ENCODE measurements at regions not wholly inside any gene's neighbourhood (a gene's known extent, or its start where the extent isn't known, plus 50 kb on each side); places are given as distances from the start of the nearest gene placed in this dataset.

- no peak overlapping the region for H3K4me3 Mint-ChIP-seq
- no peaks in the 10 kb centered on the region for H3K27me3 Mint-ChIP-seq
- H3K9me3 Mint-ChIP-seq, result no peaks in the 10 kb centered on the region
- POLR2A ChIA-PET, result no interaction called here
- CTCF ChIA-PET, result no interaction called here
- H3K4me1 Mint-ChIP-seq, result peaks cover 4% of the 10 kb centered on the region
- no peaks in the 10 kb centered on the region for H3K36me3 Mint-ChIP-seq (ENCODE audit: low read depth)
- no peak for DNase-seq
- no peak overlapping the region for H3K27ac Mint-ChIP-seq
Measured at GRCh38 chr12:91851741-91852477, 293.7 kb downstream of the BTG1 start.

- no peaks in the 10 kb centered on the region for H3K36me3 Mint-ChIP-seq (ENCODE audit: low read depth)
- ChIA-PET CTCF (no interaction called here), POLR2A (no interaction called here)
- peaks cover 12% of the 10 kb centered on the region for H3K9me3 Mint-ChIP-seq
- H3K4me3 Mint-ChIP-seq, result no peak overlapping the region
- H3K27me3 Mint-ChIP-seq, result no peaks in the 10 kb centered on the region
- DNase-seq, result no peak
- no peaks in the 10 kb centered on the region for H3K4me1 Mint-ChIP-seq
- H3K27ac Mint-ChIP-seq, result no peak overlapping the region
Measured at GRCh38 chr12:91846466-91847055, 299.1 kb downstream of the BTG1 start.

- Mint-ChIP-seq H3K4me1 (no peaks in the 10 kb centered on the region), H3K27ac (no peak overlapping the region), H3K36me3 (ENCODE audit: low read depth) (no peaks in the 10 kb centered on the region), H3K27me3 (no peaks in the 10 kb centered on the region), H3K9me3 (peaks cover 12% of the 10 kb centered on the region), H3K4me3 (no peak overlapping the region)
- ChIA-PET POLR2A (no interaction called here), CTCF (interaction anchor here (1.0 kb wide), 1 partner anchor 34 kb away, joined by 3 read pairs; no protein-coding TSS in a partner anchor)
- no peak for DNase-seq
Measured at GRCh38 chr12:91845365-91845764, 300.3 kb downstream of the BTG1 start.

GRCh38 chr12:91841822-91842221, 303.8 kb downstream of the BTG1 start:
- Mint-ChIP-seq H3K9me3 (peaks cover 12% of the 10 kb centered on the region), H3K4me1 (no peaks in the 10 kb centered on the region), H3K27ac (no peak overlapping the region), H3K36me3 (ENCODE audit: low read depth) (no peaks in the 10 kb centered on the region), H3K4me3 (no peak overlapping the region), H3K27me3 (no peaks in the 10 kb centered on the region)
- DNase-seq, result no peak
- ChIA-PET POLR2A (no interaction called here), CTCF (no interaction called here)

DNA sequence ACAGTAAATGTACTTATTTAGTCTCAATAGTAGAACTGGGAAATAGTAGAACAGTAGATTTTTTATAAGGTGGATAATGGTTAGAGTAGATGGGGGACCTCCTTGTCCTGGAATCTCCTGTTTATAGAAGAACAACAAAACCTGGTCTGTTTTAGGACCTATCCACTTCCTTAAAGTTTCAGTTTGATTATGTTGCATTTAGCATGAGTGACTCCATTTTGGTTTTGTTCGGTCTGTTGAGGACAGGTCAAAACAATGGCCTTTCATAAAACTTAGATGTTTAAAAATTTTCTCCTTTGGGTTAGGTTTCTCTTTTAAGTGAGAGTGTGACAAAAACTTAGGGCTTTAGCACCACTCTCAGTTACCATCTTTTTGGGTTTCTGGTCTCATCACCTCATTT, 308.9 kb downstream of the BTG1 start:
- ChIA-PET POLR2A (no interaction called here), CTCF (no interaction called here)
- Mint-ChIP-seq H3K27ac (no peak overlapping the region), H3K4me3 (no peak overlapping the region), H3K36me3 (ENCODE audit: low read depth) (no peaks in the 10 kb centered on the region), H3K4me1 (no peaks in the 10 kb centered on the region), H3K9me3 (no peaks in the 10 kb centered on the region), H3K27me3 (no peaks in the 10 kb centered on the region)
- DNase-seq, result no peak

DNA sequence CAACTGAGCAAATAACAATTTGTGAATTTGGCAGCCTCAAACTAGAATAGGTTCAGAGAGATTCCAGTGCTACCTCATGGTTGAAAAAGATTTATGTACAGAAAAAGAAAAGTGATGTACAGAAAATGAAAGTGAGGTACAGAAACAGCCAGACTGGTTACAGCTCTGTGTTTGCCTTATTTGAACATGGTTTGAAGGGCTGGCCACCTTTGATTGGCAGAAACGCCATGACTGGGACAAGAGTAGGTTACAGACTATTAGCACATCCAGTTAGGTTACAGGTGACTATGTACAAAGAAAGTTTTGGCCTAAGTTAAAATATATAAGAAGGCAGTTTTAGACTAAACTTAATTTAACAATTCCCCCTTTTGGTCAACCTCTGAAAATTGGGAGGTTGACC, 309.4 kb downstream of the BTG1 start:
- H3K36me3 Mint-ChIP-seq (ENCODE audit: low read depth), result no peaks in the 10 kb centered on the region
- no peaks in the 10 kb centered on the region for H3K27me3 Mint-ChIP-seq
- no peak overlapping the region for H3K27ac Mint-ChIP-seq
- ChIA-PET CTCF (no interaction called here), POLR2A (no interaction called here)
- no peaks in the 10 kb centered on the region for H3K9me3 Mint-ChIP-seq
- H3K4me1 Mint-ChIP-seq, result no peaks in the 10 kb centered on the region
- no peak for DNase-seq
- no peak overlapping the region for H3K4me3 Mint-ChIP-seq

GRCh38 chr12:91835693-91836092, 310.0 kb downstream of the BTG1 start:
- Mint-ChIP-seq H3K36me3 (ENCODE audit: low read depth) (no peaks in the 10 kb centered on the region), H3K9me3 (no peaks in the 10 kb centered on the region), H3K27me3 (no peaks in the 10 kb centered on the region), H3K4me1 (no peaks in the 10 kb centered on the region), H3K4me3 (no peak overlapping the region), H3K27ac (no peak overlapping the region)
- DNase-seq, result no peak
- ChIA-PET POLR2A (no interaction called here), CTCF (no interaction called here)

GRCh38 chr12:91833780-91834359, 311.8 kb downstream of the BTG1 start:
- Mint-ChIP-seq H3K9me3 (no peaks in the 10 kb centered on the region), H3K4me1 (no peaks in the 10 kb centered on the region), H3K36me3 (ENCODE audit: low read depth) (no peaks in the 10 kb centered on the region), H3K4me3 (no peak overlapping the region), H3K27me3 (no peaks in the 10 kb centered on the region), H3K27ac (no peak overlapping the region)
- no peak for DNase-seq
- ChIA-PET POLR2A (no interaction called here), CTCF (no interaction called here)

DNA sequence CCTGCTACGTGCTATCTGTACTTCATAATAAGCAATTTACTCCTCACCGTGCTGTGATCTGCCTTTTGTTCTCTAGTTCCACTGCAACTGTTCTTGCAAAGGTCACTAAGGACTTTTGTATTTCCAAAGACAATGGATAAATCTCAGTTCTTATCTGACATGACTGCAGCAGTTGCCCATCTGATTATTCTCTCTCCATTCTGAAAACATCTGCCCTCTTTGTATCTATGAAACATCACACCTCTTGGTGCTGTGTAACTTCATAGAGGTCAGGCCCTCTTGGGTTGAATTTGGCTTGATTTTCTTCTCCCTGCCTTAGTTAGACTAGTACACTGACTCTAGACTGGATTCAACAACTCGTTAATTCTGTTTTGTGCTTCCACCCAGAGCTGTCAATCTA, 319.6 kb downstream of the BTG1 start:
- POLR2A ChIA-PET, result no interaction called here
- CTCF ChIA-PET, result no interaction called here
- no peaks in the 10 kb centered on the region for H3K36me3 Mint-ChIP-seq (ENCODE audit: low read depth)
- no peak overlapping the region for H3K4me3 Mint-ChIP-seq
- H3K9me3 Mint-ChIP-seq, result no peaks in the 10 kb centered on the region
- H3K27ac Mint-ChIP-seq, result no peak overlapping the region
- no peaks in the 10 kb centered on the region for H3K27me3 Mint-ChIP-seq
- H3K4me1 Mint-ChIP-seq, result no peaks in the 10 kb centered on the region
- no peak for DNase-seq

GRCh38 chr12:91824991-91825390, 320.7 kb downstream of the BTG1 start:
- POLR2A ChIA-PET, result no interaction called here

DNA sequence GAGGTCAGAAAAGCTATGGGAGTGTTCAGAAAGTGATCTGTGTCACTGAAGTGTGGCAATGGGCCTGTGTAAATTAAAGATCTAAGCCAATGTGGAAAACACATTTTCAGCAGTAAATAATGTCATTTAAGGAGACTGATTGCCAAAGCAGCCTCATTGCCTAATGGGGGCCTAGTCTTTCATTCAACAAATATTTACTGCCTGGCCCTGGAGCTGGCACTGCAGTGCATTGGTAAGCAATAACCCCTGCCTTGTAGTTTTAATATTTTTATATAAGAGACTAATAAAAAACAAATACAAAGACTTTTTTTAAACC, 326.6 kb downstream of the BTG1 start:
- H3K36me3 Mint-ChIP-seq (ENCODE audit: low read depth), result no peaks in the 10 kb centered on the region
- H3K4me1 Mint-ChIP-seq, result no peaks in the 10 kb centered on the region
- ChIA-PET CTCF (no interaction called here), POLR2A (no interaction called here)
- peaks cover 4% of the 10 kb centered on the region for H3K9me3 Mint-ChIP-seq
- DNase-seq, result no peak
- no peak overlapping the region for H3K4me3 Mint-ChIP-seq
- no peaks in the 10 kb centered on the region for H3K27me3 Mint-ChIP-seq
- no peak overlapping the region for H3K27ac Mint-ChIP-seq

More at GRCh38 chr12:91824991-91825390, 320.7 kb downstream of the BTG1 start:
- Mint-ChIP-seq H3K4me3 (no peak overlapping the region), H3K27me3 (no peaks in the 10 kb centered on the region), H3K4me1 (no peaks in the 10 kb centered on the region), H3K36me3 (ENCODE audit: low read depth) (no peaks in the 10 kb centered on the region), H3K9me3 (peaks cover 4% of the 10 kb centered on the region), H3K27ac (no peak overlapping the region)
- no peak for DNase-seq
- CTCF ChIA-PET, result interaction anchor here (3.0 kb wide), 1 partner anchor 13 kb away, joined by 17 read pairs; no protein-coding TSS in a partner anchor

DNA sequence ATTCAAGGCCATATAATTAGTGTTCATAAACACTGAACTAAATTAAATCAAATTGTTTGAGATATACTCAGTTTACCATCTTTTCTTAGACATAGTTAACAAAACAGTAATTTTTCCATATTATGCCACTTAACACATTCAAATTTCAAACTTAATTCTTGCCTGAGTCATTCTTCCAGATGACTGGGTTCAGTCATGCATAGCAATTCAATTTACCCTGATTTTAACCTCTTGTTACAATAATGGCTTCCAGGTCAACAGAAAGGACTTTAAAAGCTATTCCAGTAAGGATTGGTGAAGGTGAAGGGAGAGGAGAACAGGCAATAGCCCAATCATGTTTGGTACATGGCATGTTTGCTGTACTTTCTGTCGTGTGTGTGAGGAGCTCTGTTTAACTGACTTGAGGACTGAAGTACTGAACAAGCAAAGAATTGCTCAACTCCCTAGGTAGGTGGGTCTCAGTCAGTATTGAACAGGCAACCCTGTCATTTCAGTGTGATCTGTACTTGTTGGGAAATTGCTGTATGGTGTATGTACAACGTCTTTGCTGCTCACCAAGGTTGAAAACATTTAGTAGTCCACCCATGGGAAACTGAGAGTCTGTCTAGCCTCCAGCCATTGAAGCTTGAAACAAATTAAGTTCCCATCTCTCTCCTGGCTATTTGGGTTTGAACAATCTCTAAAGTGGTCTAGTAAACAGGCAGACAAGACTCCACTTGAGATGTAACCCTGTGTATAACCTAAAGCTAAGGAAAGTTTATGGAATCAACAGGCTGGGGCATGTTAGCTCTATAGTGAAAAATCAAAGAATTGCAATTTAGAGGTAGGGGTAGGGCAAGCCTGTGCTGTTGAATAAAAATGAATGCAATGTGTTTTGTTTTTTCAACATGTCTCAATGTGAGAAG, 327.2 kb downstream of the BTG1 start:
- Mint-ChIP-seq H3K4me3 (no peak overlapping the region), H3K36me3 (ENCODE audit: low read depth) (no peaks in the 10 kb centered on the region), H3K27me3 (no peaks in the 10 kb centered on the region), H3K27ac (no peak overlapping the region), H3K4me1 (no peaks in the 10 kb centered on the region), H3K9me3 (peaks cover 4% of the 10 kb centered on the region)
- ChIA-PET POLR2A (no interaction called here), CTCF (no interaction called here)
- DNase-seq, result no peak

DNA sequence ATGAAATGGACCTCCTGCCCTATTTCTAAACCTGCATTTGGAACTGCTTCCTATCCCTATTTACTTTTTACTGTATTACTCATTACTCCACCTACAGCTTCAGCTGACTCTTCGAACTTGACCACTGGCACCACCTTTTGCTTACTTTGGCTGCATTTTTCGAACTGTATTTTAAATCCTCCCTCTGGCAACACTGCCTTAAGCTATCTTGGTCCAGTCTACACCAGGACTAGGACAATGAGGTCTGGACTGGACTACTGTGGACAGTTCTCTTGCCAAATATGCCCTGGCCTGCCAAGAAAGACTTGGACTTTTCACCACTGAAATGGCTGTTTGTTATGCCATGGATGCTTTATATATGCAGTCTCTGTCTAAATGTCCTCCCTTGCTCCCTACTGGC, 328.1 kb downstream of the BTG1 start:
- no peaks in the 10 kb centered on the region for H3K27me3 Mint-ChIP-seq
- H3K27ac Mint-ChIP-seq, result no peak overlapping the region
- no peak for DNase-seq
- H3K4me1 Mint-ChIP-seq, result no peaks in the 10 kb centered on the region
- POLR2A ChIA-PET, result no interaction called here
- H3K9me3 Mint-ChIP-seq, result peaks cover 4% of the 10 kb centered on the region
- H3K36me3 Mint-ChIP-seq (ENCODE audit: low read depth), result no peaks in the 10 kb centered on the region
- no peak overlapping the region for H3K4me3 Mint-ChIP-seq
- CTCF ChIA-PET, result no interaction called here
